Smooth muscle cell (in vitro differentiated cells): ENCODE measurements at regions not wholly inside any gene's neighbourhood (a gene's known extent, or its start where the extent isn't known, plus 50 kb on each side); places are given as distances from the start of the nearest gene placed in this dataset.
A peak's percentile ranks its signal among the peaks of the same experiment; 100 is the strongest.

Experiments used
- DNase-seq: peaks from one replicate; lab custom pipeline; 2025; ENCODE audit not compliant: unreplicated experiment; lab: John Stamatoyannopoulos, UW
- H2AFZ ChIP-seq: fragments of 200-600 bp; sonication (generic); 2 replicates; pipeline ENCODE4 v1.6.0; 2016; ENCODE audit warnings: antibody characterized with exemption, low read depth, mild to moderate bottlenecking
- H3F3A ChIP-seq: fragments of 200-600 bp; sonication (generic); 2 replicates; pipeline ENCODE4 v1.6.0; 2017; ENCODE audit warnings: antibody characterized with exemption, low read depth
- H3K27ac ChIP-seq: fragments of 200-600 bp; sonication (generic); 2 replicates; pipeline ENCODE4 v1.5.1; 2016; ENCODE audit warnings: low read depth, mild to moderate bottlenecking
- H3K27me3 ChIP-seq: fragments of 200-600 bp; sonication (generic); 2 replicates; pipeline ENCODE4 v1.6.1; 2016; ENCODE audit warnings: low read depth, mild to moderate bottlenecking
- H3K36me3 ChIP-seq: fragments of 200-600 bp; sonication (generic); 2 replicates; pipeline ENCODE4 v1.5.1; 2016; ENCODE audit warnings: low read depth
- H3K4me1 ChIP-seq: fragments of 200-600 bp; sonication (generic); 2 replicates; pipeline ENCODE4 v1.5.1; 2016; ENCODE audit warnings: low read depth
- H3K4me2 ChIP-seq: fragments of 200-600 bp; sonication (generic); 2 replicates; pipeline ENCODE4 v1.6.0; 2016; ENCODE audit warnings: mild to moderate bottlenecking
- H3K4me3 ChIP-seq: fragments of 200-600 bp; sonication (generic); 2 replicates; pipeline ENCODE4 v1.5.1; 2016; ENCODE audit warnings: mild to moderate bottlenecking
- H3K79me2 ChIP-seq: fragments of 200-600 bp; sonication (generic); 2 replicates; pipeline ENCODE4 v1.6.0; 2016; ENCODE audit warnings: low read depth, mild to moderate bottlenecking
- H3K9ac ChIP-seq: fragments of 200-600 bp; sonication (generic); 2 replicates; pipeline ENCODE4 v1.6.0; 2016; ENCODE audit warnings: low read depth
- H3K9me3 ChIP-seq: fragments of 200-600 bp; sonication (generic); replicated peaks from 2 replicates; pipeline ENCODE4 v1.5.1; 2016; ENCODE audit warnings: low read depth
- H4K20me1 ChIP-seq: fragments of 200-600 bp; sonication (generic); 2 replicates; pipeline ENCODE4 v1.6.0; 2016; ENCODE audit warnings: low read depth
- WGBS: methylation state at CpG from one replicate; pipeline ENCODE4 v1.1.7; 2016; ENCODE audit warnings: low lambda C conversion rate; 5-methylcytosine and 5-hydroxymethylcytosine counted together
- TF ChIP-seq, protein P1 (sequence below): fragments of 200-600 bp; sonication (generic); IDR thresholded peaks from 2 replicates; pipeline ENCODE4 v1.5.1; 2017; ENCODE audit warnings: borderline replicate concordance, mild to moderate bottlenecking, antibody characterized with exemption; ENCODE audit not compliant: insufficient read depth, poor library complexity, severe bottlenecking

- no peak overlapping the region for H3K27ac ChIP-seq
- H3K36me3 ChIP-seq, result no peaks in the 10 kb centered on the region
- WGBS, result 83% methylated on average over 2 of the region's 2 CpGs
- no peak for DNase-seq
- no peak overlapping the region for H3K4me2 ChIP-seq
- no peak overlapping the region for H2AFZ ChIP-seq
- H3K4me3 ChIP-seq, result no peak overlapping the region
- H3K79me2 ChIP-seq, result no peaks in the 10 kb centered on the region
- TF ChIP-seq, protein P1, sequence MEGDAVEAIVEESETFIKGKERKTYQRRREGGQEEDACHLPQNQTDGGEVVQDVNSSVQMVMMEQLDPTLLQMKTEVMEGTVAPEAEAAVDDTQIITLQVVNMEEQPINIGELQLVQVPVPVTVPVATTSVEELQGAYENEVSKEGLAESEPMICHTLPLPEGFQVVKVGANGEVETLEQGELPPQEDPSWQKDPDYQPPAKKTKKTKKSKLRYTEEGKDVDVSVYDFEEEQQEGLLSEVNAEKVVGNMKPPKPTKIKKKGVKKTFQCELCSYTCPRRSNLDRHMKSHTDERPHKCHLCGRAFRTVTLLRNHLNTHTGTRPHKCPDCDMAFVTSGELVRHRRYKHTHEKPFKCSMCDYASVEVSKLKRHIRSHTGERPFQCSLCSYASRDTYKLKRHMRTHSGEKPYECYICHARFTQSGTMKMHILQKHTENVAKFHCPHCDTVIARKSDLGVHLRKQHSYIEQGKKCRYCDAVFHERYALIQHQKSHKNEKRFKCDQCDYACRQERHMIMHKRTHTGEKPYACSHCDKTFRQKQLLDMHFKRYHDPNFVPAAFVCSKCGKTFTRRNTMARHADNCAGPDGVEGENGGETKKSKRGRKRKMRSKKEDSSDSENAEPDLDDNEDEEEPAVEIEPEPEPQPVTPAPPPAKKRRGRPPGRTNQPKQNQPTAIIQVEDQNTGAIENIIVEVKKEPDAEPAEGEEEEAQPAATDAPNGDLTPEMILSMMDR, result no peak
- no peak overlapping the region for H3K9ac ChIP-seq
- H3K9me3 ChIP-seq, result no peaks in the 10 kb centered on the region
- H3K27me3 ChIP-seq, result no peaks in the 10 kb centered on the region
- H3K4me1 ChIP-seq, result no peaks in the 10 kb centered on the region
- peaks cover 5% of the 10 kb centered on the region for H3F3A ChIP-seq
- H4K20me1 ChIP-seq, result no peaks in the 10 kb centered on the region
These were observed 334.7 kb upstream of the PIK3R1 start for GRCh38 chr5:67880876-67881275.

- Histone ChIP-seq H2AFZ (no peak overlapping the region), H3K79me2 (no peaks in the 10 kb centered on the region), H3F3A (peaks cover 9% of the 10 kb centered on the region), H3K27ac (no peak overlapping the region), H3K9me3 (no peaks in the 10 kb centered on the region), H3K4me2 (no peak overlapping the region), H3K27me3 (no peaks in the 10 kb centered on the region), H3K9ac (no peak overlapping the region), H4K20me1 (no peaks in the 10 kb centered on the region), H3K4me1 (no peaks in the 10 kb centered on the region), H3K36me3 (no peaks in the 10 kb centered on the region), H3K4me3 (no peak overlapping the region)
- TF ChIP-seq, protein P1, result no peak
- 77% methylated on average over 2 of the region's 2 CpGs for WGBS
- no peak for DNase-seq
These were observed 335.1 kb upstream of the PIK3R1 start for GRCh38 chr5:67880511-67880805.

- no peaks in the 10 kb centered on the region for H3K79me2 ChIP-seq
- no peaks in the 10 kb centered on the region for H3K36me3 ChIP-seq
- no peak overlapping the region for H2AFZ ChIP-seq
- H3K4me2 ChIP-seq, result peak overlapping the region; percentile 26
- H3K27ac ChIP-seq, result peak overlapping the region; percentile 18
- no peak overlapping the region for H3K9ac ChIP-seq
- no peaks in the 10 kb centered on the region for H4K20me1 ChIP-seq
- no peaks in the 10 kb centered on the region for H3K9me3 ChIP-seq
- no peaks in the 10 kb centered on the region for H3K27me3 ChIP-seq
- H3F3A ChIP-seq, result peaks cover 10% of the 10 kb centered on the region
- H3K4me3 ChIP-seq, result no peak overlapping the region
- no peak for DNase-seq
- no peaks in the 10 kb centered on the region for H3K4me1 ChIP-seq
- TF ChIP-seq, protein P1, result no peak
- WGBS, result 48% methylated on average over 4 of the region's 4 CpGs
These were observed 335.7 kb upstream of the PIK3R1 start for GRCh38 chr5:67879620-67880510.

DNA sequence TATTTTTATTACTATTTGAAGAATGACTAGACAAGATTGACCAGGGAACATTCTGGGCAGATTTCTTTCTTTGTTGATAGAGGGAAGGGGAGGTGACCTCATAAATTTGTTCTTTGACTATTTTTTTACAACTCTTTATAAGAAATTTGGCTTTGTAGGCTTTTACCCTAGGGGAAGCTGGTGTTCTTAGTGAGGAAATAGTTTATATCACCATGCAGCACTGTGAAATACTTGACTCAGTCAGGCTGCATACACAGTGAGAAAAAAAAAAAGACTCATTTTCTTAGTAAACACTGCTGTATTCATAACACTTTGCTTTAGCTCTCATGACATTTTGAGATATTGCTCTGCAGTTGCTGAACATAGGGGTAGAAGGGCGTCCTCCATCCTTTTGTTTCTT lies 336.6 kb upstream of the PIK3R1 start:
- TF ChIP-seq, protein P1, result no peak
- peak overlapping the region; percentile 26 for H3K4me2 ChIP-seq
- no peak overlapping the region for H3K4me3 ChIP-seq
- H2AFZ ChIP-seq, result no peak overlapping the region
- peak overlapping the region; percentile 18 for H3K27ac ChIP-seq
- no peaks in the 10 kb centered on the region for H3K79me2 ChIP-seq
- no peaks in the 10 kb centered on the region for H3K4me1 ChIP-seq
- WGBS, result 96% methylated on average over 1 of the region's 1 CpG
- no peaks in the 10 kb centered on the region for H4K20me1 ChIP-seq
- no peak overlapping the region for H3K9ac ChIP-seq
- DNase-seq, result no peak
- no peaks in the 10 kb centered on the region for H3K9me3 ChIP-seq
- H3F3A ChIP-seq, result peaks cover 10% of the 10 kb centered on the region
- no peaks in the 10 kb centered on the region for H3K27me3 ChIP-seq
- H3K36me3 ChIP-seq, result no peaks in the 10 kb centered on the region
